ENCODE measurements at regions not wholly inside any gene's neighbourhood (a gene's known extent, or its start where the extent isn't known, plus 50 kb on each side); places are given as distances from the start of the nearest gene placed in this dataset.

DNA sequence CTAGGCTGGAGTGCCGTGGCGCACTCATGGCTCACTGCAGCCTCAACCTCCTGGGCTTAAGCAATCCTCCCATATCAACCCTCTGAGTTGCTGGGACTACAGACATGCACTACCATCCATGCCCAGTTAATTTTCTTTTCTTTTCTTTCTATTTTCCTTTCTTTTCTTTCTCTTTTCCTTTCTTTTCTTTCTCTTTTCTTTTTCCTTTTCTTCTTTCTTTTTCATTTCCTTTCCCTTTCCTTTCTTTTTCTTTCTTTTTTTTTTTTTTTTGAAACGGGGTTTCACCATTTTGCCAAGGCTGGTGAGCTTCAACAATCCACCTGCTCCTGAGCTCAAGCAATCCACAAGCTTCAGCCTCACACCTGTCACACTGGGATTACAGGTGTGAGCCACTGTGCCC is 60.1 kb upstream of the ACSS3 start:
- dilution Hi-C loops (cut with HindIII; ENCODE audit: low sequenced_read_pairs, unreplicated experiment) = no loop called here
- H3K36me3 ChIP-seq (ENCODE audit: control insufficient read depth, insufficient read depth, low read length) = no peaks in the 10 kb centered on the region
- BruUV-seq (replicated peaks) = no TSS peak
- in situ Hi-C loops (cut with MboI; ENCODE audit: low sequenced_read_pairs) = no loop called here
- intact Hi-C loops (cut with micrococcal nuclease) = no loop called here
- H2BK15ac ChIP-seq (ENCODE audit: low read depth, low read length) = no peak overlapping the region
- no peak overlapping the region for H2AK5ac ChIP-seq (ENCODE audit: low read depth, low read length)
- no peaks in the 10 kb centered on the region for H3K27me3 ChIP-seq (ENCODE audit: control insufficient read depth, insufficient read depth, low read length)
- no peaks in the 10 kb centered on the region for H3K9me3 ChIP-seq (ENCODE audit: control insufficient read depth, insufficient read depth, low read length)
- ATAC-seq (ENCODE audit: low read depth) (no peak), DNase-seq (no peak)
- H3K9me1 ChIP-seq (ENCODE audit: insufficient read depth, low read length) = no peaks in the 10 kb centered on the region
- WGBS, 2 experiments (ENCODE audit: extremely low coverage in 2 of 2, insufficient read length in 1 of 2) = 80% methylated on average over 1 of the region's 3 CpGs; no CpG with 5 or more reads in 1 of the 2 experiments
- H4K20me1 ChIP-seq (ENCODE audit: insufficient read depth, low read length) = no peaks in the 10 kb centered on the region
- H4K8ac ChIP-seq (ENCODE audit: low read depth in 2 of 2, low read length in 2 of 2) = no peak overlapping the region
- no peak overlapping the region for H3K18ac ChIP-seq (ENCODE audit: low read depth, low read length)
- TF ChIP-seq FOS (IDR thresholded peaks at IDR 0.05; ENCODE audit: low read depth, low read length) (no peak), RCOR1 (IDR thresholded peaks at IDR 0.05; ENCODE audit: insufficient replicate concordance, low read length) (no peak), RAD21 (IDR thresholded peaks at IDR 0.05; ENCODE audit: low read length) (no peak), RFX5 (IDR thresholded peaks at IDR 0.05; ENCODE audit: low read depth, low read length) (no peak), CHD1 (IDR thresholded peaks at IDR 0.05; ENCODE audit: low read depth, low read length) (no peak), NFE2L2 (IDR thresholded peaks at IDR 0.05; ENCODE audit: low read depth, low read length) (no peak), MAZ (IDR thresholded peaks at IDR 0.05; ENCODE audit: borderline replicate concordance, low read depth, low read length) (no peak), BHLHE40 (IDR thresholded peaks at IDR 0.05; ENCODE audit: low read depth, low read length) (no peak), MXI1 (IDR thresholded peaks at IDR 0.05; ENCODE audit: borderline replicate concordance, low read depth, low read length) (no peak), POLR2A (IDR thresholded peaks at IDR 0.05; ENCODE audit: low read depth, low read length) (no peak), SMC3 (IDR thresholded peaks at IDR 0.05; ENCODE audit: low read depth, low read length) (no peak), CEBPB (IDR thresholded peaks at IDR 0.05; ENCODE audit: low read depth, low read length) (no peak), MAFK (IDR thresholded peaks at IDR 0.05; ENCODE audit: low read depth, low read length) (no peak)
- TF ChIP-seq, protein P1, sequence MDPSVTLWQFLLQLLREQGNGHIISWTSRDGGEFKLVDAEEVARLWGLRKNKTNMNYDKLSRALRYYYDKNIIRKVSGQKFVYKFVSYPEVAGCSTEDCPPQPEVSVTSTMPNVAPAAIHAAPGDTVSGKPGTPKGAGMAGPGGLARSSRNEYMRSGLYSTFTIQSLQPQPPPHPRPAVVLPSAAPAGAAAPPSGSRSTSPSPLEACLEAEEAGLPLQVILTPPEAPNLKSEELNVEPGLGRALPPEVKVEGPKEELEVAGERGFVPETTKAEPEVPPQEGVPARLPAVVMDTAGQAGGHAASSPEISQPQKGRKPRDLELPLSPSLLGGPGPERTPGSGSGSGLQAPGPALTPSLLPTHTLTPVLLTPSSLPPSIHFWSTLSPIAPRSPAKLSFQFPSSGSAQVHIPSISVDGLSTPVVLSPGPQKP (IDR thresholded peaks at IDR 0.05; ENCODE audit: borderline replicate concordance, low read depth, low read length) = no peak
- TF ChIP-seq, protein P2, sequence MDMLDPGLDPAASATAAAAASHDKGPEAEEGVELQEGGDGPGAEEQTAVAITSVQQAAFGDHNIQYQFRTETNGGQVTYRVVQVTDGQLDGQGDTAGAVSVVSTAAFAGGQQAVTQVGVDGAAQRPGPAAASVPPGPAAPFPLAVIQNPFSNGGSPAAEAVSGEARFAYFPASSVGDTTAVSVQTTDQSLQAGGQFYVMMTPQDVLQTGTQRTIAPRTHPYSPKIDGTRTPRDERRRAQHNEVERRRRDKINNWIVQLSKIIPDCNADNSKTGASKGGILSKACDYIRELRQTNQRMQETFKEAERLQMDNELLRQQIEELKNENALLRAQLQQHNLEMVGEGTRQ (IDR thresholded peaks at IDR 0.05; ENCODE audit: low read depth, low read length) = no peak
- no peak overlapping the region for H3K56ac ChIP-seq (ENCODE audit: extremely low read depth, insufficient read depth, low read length)
- no peak overlapping the region for H3K27ac ChIP-seq (ENCODE audit: insufficient read depth, low read length)
- no peak overlapping the region for H3K4me3 ChIP-seq (ENCODE audit: insufficient read depth, low read depth, low read length)
- no peak overlapping the region for H4K91ac ChIP-seq (ENCODE audit: insufficient read depth, low read depth, low read length)
- H3K4me2 ChIP-seq (ENCODE audit: low read depth, low read length) = no peak overlapping the region
- ChIA-PET POLR2A (ENCODE audit: unreplicated experiment) (no interaction called here), CTCF (no interaction called here)
- no peak overlapping the region for H3K4ac ChIP-seq (ENCODE audit: low read depth, low read length)
- H3K14ac ChIP-seq (replicated peaks; ENCODE audit: low read depth, low read length) = no peak overlapping the region
- H3K79me1 ChIP-seq (ENCODE audit: low read depth in 1 of 2, low read length in 2 of 2) = no peaks in the 10 kb centered on the region
- H2AK9ac ChIP-seq (replicated peaks; ENCODE audit: low read depth, low read length, poor library complexity) = no peak overlapping the region
- no peak overlapping the region for H2AFZ ChIP-seq (replicated peaks; ENCODE audit: low read length, poor library complexity)
- no peak overlapping the region for H3K23ac ChIP-seq (ENCODE audit: low read depth, low read length)
- no peak overlapping the region for H3K9ac ChIP-seq (ENCODE audit: low read depth, low read length)
- H2BK5ac ChIP-seq (ENCODE audit: low read depth, low read length, poor library complexity, severe bottlenecking) = no peak overlapping the region
- H2BK120ac ChIP-seq (ENCODE audit: low read depth, low read length) = no peak overlapping the region
- H2BK20ac ChIP-seq (ENCODE audit: low read depth, low read length) = no peak overlapping the region
- no peaks in the 10 kb centered on the region for H3K4me1 ChIP-seq (ENCODE audit: control insufficient read depth, insufficient read depth, low read length)
- H4K5ac ChIP-seq (ENCODE audit: low read depth, low read length) = no peak overlapping the region
